ENCODE measurements at regions not wholly inside any gene's neighbourhood (a gene's known extent, or its start where the extent isn't known, plus 50 kb on each side); places are given as distances from the start of the nearest gene placed in this dataset.

DNA sequence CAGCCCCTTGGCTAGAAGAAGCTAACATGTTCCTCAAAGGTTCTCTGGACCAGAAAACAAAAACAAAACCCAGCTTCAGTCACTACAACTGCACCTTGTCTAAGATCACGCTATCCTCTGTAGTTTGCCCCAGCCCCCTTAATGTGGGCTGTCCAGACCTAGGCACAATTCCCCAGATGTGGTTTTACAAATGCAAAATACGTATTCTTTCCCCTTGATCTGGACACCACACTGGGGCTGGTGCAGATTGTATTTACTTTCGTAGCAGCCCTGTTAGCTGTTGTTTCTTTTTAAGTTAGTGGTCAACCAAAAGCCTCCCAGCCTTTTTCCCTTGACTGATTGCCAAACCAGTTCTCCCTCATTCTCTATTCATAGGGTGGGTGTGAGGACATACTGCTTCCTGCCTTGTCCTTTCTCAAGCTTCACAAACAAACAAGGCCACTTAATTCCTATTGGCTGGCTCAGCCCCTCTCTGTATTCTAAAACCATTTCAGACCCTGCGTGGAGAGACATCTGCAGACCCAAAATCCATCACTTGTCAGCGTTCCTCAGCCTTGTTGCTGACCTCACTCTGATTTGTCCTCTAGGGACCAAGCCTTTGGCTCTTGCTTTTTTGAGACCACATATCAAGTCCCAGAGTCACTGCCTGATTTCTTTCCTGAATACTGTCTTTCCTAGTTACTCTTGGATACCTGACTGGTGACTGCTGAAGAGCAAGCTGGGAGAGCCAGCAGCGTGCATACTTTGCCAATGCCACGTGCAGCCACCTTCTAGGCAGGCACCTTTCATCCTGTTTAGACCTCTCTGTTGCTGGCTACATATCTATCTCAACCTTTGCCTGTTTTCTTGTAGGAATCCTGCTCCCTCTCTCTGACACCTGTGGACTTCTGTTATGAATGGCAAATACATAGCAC lies 96.4 kb upstream of the RAB3GAP2 start:
- no TSS peak for BruUV-seq (replicated peaks)
- Histone ChIP-seq H3K9ac (ENCODE audit: insufficient read depth, low read depth, low read length) (no peak overlapping the region), H3K27ac (ENCODE audit: extremely low read length, insufficient read depth, low read length) (no peak overlapping the region), H3K4me2 (ENCODE audit: low read depth, low read length) (no peak overlapping the region), H2AFZ (ENCODE audit: low read length) (no peak overlapping the region), H3K4me1 (ENCODE audit: insufficient read depth, low read length) (no peaks in the 10 kb centered on the region), H3K79me2 (ENCODE audit: insufficient read depth, low read length) (no peaks in the 10 kb centered on the region), H3K36me3 (replicated peaks in 1 of 2; ENCODE audit: control insufficient read depth in 1 of 2, insufficient read depth in 2 of 2, low read length in 2 of 2) (no peaks in the 10 kb centered on the region), H3K4me3 (replicated peaks in 1 of 3; ENCODE audit: insufficient read depth in 1 of 3, low read depth in 2 of 3, low read length in 3 of 3) (no peak overlapping the region), H3K9me3 (ENCODE audit: low read length) (no peaks in the 10 kb centered on the region), H3K27me3 (ENCODE audit: control insufficient read depth in 1 of 2, insufficient read depth in 2 of 2, low read length in 2 of 2) (no peaks in the 10 kb centered on the region), H4K20me1 (ENCODE audit: insufficient read depth, low read length) (no peaks in the 10 kb centered on the region)
- FAIRE-seq (no peak), ATAC-seq (no peak), DNase-seq (ENCODE audit: low spot score) (no peak)
- in situ Hi-C loops (cut with HindIII; ENCODE audit: extremely low pct_ligation_motif_present, low pct_unique_long_range_greater_than_20kb), result no loop called here
- ChIA-PET CTCF (ENCODE audit: low intra/inter-chr PET ratio, low total read pairs) (no interaction called here), POLR2A (no interaction called here)
- TF ChIP-seq, protein P1, sequence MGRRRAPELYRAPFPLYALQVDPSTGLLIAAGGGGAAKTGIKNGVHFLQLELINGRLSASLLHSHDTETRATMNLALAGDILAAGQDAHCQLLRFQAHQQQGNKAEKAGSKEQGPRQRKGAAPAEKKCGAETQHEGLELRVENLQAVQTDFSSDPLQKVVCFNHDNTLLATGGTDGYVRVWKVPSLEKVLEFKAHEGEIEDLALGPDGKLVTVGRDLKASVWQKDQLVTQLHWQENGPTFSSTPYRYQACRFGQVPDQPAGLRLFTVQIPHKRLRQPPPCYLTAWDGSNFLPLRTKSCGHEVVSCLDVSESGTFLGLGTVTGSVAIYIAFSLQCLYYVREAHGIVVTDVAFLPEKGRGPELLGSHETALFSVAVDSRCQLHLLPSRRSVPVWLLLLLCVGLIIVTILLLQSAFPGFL (CRISPR knock-in tag; IDR thresholded peaks at IDR 0.05), result no peak
- intact Hi-C loops (cut with micrococcal nuclease; ENCODE audit: unreplicated experiment), result no loop called here
- WGBS (ENCODE audit: low lambda C conversion rate), result 1% methylated on average over 7 of the region's 7 CpGs

DNA sequence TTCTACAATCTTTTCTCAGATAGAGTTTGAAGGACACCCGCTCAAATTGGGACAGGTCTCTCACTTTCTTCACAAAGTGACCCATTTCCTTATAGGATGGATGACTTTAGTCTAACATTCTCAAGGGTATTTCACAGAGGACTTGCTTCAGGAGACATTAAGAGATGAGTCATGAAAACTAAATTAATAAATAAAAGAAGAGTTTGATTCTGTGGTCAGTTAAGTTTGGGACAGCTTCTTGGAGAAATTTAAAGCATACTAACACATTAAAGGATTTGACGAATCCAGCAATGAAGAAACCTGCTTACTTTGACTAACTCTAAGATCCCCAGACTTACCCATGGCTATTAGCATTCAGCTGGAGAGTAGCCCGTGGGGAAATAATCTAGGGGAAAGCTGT lies 95.6 kb upstream of the RAB3GAP2 start:
- in situ Hi-C loops (cut with HindIII; ENCODE audit: extremely low pct_ligation_motif_present, low pct_unique_long_range_greater_than_20kb), result no loop called here
- no peak overlapping the region for H3K4me2 ChIP-seq (ENCODE audit: low read depth, low read length)
- POLR2A ChIA-PET, result no interaction called here
- TF ChIP-seq ZNF792 (CRISPR knock-in tag; IDR thresholded peaks at IDR 0.05), result no peak
- TF ChIP-seq CBX1 (IDR thresholded peaks at IDR 0.05; ENCODE audit: low read depth), result no peak
- no peak for TF ChIP-seq SMYD3 (CRISPR knock-in tag; IDR thresholded peaks at IDR 0.05)
- TF ChIP-seq ETV6 (CRISPR knock-in tag; conservative IDR thresholded peaks at IDR 0.05), result no peak
- no peak for TF ChIP-seq NFIB (CRISPR knock-in tag; IDR thresholded peaks at IDR 0.05; ENCODE audit: borderline replicate concordance)
- TF ChIP-seq, protein P2, sequence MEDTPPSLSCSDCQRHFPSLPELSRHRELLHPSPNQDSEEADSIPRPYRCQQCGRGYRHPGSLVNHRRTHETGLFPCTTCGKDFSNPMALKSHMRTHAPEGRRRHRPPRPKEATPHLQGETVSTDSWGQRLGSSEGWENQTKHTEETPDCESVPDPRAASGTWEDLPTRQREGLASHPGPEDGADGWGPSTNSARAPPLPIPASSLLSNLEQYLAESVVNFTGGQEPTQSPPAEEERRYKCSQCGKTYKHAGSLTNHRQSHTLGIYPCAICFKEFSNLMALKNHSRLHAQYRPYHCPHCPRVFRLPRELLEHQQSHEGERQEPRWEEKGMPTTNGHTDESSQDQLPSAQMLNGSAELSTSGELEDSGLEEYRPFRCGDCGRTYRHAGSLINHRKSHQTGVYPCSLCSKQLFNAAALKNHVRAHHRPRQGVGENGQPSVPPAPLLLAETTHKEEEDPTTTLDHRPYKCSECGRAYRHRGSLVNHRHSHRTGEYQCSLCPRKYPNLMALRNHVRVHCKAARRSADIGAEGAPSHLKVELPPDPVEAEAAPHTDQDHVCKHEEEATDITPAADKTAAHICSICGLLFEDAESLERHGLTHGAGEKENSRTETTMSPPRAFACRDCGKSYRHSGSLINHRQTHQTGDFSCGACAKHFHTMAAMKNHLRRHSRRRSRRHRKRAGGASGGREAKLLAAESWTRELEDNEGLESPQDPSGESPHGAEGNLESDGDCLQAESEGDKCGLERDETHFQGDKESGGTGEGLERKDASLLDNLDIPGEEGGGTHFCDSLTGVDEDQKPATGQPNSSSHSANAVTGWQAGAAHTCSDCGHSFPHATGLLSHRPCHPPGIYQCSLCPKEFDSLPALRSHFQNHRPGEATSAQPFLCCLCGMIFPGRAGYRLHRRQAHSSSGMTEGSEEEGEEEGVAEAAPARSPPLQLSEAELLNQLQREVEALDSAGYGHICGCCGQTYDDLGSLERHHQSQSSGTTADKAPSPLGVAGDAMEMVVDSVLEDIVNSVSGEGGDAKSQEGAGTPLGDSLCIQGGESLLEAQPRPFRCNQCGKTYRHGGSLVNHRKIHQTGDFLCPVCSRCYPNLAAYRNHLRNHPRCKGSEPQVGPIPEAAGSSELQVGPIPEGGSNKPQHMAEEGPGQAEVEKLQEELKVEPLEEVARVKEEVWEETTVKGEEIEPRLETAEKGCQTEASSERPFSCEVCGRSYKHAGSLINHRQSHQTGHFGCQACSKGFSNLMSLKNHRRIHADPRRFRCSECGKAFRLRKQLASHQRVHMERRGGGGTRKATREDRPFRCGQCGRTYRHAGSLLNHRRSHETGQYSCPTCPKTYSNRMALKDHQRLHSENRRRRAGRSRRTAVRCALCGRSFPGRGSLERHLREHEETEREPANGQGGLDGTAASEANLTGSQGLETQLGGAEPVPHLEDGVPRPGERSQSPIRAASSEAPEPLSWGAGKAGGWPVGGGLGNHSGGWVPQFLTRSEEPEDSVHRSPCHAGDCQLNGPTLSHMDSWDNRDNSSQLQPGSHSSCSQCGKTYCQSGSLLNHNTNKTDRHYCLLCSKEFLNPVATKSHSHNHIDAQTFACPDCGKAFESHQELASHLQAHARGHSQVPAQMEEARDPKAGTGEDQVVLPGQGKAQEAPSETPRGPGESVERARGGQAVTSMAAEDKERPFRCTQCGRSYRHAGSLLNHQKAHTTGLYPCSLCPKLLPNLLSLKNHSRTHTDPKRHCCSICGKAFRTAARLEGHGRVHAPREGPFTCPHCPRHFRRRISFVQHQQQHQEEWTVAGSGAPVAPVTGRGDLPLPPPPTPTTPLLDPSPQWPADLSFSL (CRISPR knock-in tag; IDR thresholded peaks at IDR 0.05), result no peak

More for the DNA sequence above, 95.6 kb upstream of the RAB3GAP2 start:
- H3K4me3 ChIP-seq (replicated peaks in 1 of 3; ENCODE audit: insufficient read depth in 1 of 3, low read depth in 2 of 3, low read length in 3 of 3), result no peak overlapping the region
- H3K9me3 ChIP-seq (ENCODE audit: low read length), result no peaks in the 10 kb centered on the region
- no peak overlapping the region for H3K27ac ChIP-seq (ENCODE audit: extremely low read length, insufficient read depth, low read length)
- BruUV-seq (replicated peaks), result no TSS peak
- no peaks in the 10 kb centered on the region for H3K36me3 ChIP-seq (replicated peaks in 1 of 2; ENCODE audit: control insufficient read depth in 1 of 2, insufficient read depth in 2 of 2, low read length in 2 of 2)
- H2AFZ ChIP-seq (ENCODE audit: low read length), result no peak overlapping the region
- no peaks in the 10 kb centered on the region for H3K79me2 ChIP-seq (ENCODE audit: insufficient read depth, low read length)
- DNase-seq (ENCODE audit: low spot score) (no peak), ATAC-seq (no peak), FAIRE-seq (no peak)
- H4K20me1 ChIP-seq (ENCODE audit: insufficient read depth, low read length), result no peaks in the 10 kb centered on the region
- CTCF ChIA-PET (ENCODE audit: low intra/inter-chr PET ratio, low total read pairs), result no interaction called here
- H3K4me1 ChIP-seq (ENCODE audit: insufficient read depth, low read length), result no peaks in the 10 kb centered on the region
- no peaks in the 10 kb centered on the region for H3K27me3 ChIP-seq (ENCODE audit: control insufficient read depth in 1 of 2, insufficient read depth in 2 of 2, low read length in 2 of 2)
- WGBS (ENCODE audit: low lambda C conversion rate), result 18% methylated on average over 3 of the region's 3 CpGs
- no peak overlapping the region for H3K9ac ChIP-seq (ENCODE audit: insufficient read depth, low read depth, low read length)
- intact Hi-C loops (cut with micrococcal nuclease; ENCODE audit: unreplicated experiment), result no loop called here
